ENCODE measurements at regions not wholly inside any gene's neighbourhood (a gene's known extent, or its start where the extent isn't known, plus 50 kb on each side); places are given as distances from the start of the nearest gene placed in this dataset.
A peak's percentile ranks its signal among the peaks of the same experiment; 100 is the strongest.
"Not testable (repeated sequence)": the region's sequence is repeated elsewhere in the genome, so short reads cannot be mapped to it uniquely, and the experiment has no call there.

GRCh38 chrX:52261125-52261462, 76.4 kb downstream of the MAGED4 start:
- TF ChIP-seq CTCF (IDR thresholded peaks at IDR 0.05; ENCODE audit: low read depth, low read length, missing control alignments), result no peak
- peak; percentile 1 for DNase-seq (ENCODE audit: extremely low read depth, low read depth)
- peak overlapping the region; percentile 53 for H3K4me3 ChIP-seq (replicated peaks; ENCODE audit: low read depth, low read length)

- peak overlapping the region; percentile 53 for H3K4me3 ChIP-seq (replicated peaks; ENCODE audit: low read depth, low read length)
- peak; percentile 65 for TF ChIP-seq CTCF (IDR thresholded peaks at IDR 0.05; ENCODE audit: low read depth, low read length, missing control alignments)
- DNase-seq (ENCODE audit: extremely low read depth, low read depth), result peak; percentile 36
Observed at GRCh38 chrX:52261463-52262194, 76.9 kb downstream of the MAGED4 start.

GRCh38 chrX:52262195-52262546, 77.5 kb downstream of the MAGED4 start:
- H3K4me3 ChIP-seq (replicated peaks; ENCODE audit: low read depth, low read length), result peak overlapping the region; percentile 53
- TF ChIP-seq CTCF (IDR thresholded peaks at IDR 0.05; ENCODE audit: low read depth, low read length, missing control alignments), result no peak
- no peak for DNase-seq (ENCODE audit: extremely low read depth, low read depth)

GRCh38 chrX:52263417-52263816, 78.7 kb downstream of the MAGED4 start:
- DNase-seq (ENCODE audit: extremely low read depth, low read depth), result no peak
- TF ChIP-seq CTCF (IDR thresholded peaks at IDR 0.05; ENCODE audit: low read depth, low read length, missing control alignments), result no peak
- H3K4me3 ChIP-seq (replicated peaks; ENCODE audit: low read depth, low read length), result no peak overlapping the region

- TF ChIP-seq CTCF (IDR thresholded peaks at IDR 0.05; ENCODE audit: low read depth, low read length, missing control alignments), result no peak
- no peak for DNase-seq (ENCODE audit: extremely low read depth, low read depth)
- no peak overlapping the region for H3K4me3 ChIP-seq (replicated peaks; ENCODE audit: low read depth, low read length)
Observed at GRCh38 chrX:52265713-52266112, 81.0 kb downstream of the MAGED4 start.

GRCh38 chrX:52268502-52268901, 83.8 kb downstream of the MAGED4 start:
- H3K4me3 ChIP-seq (replicated peaks; ENCODE audit: low read depth, low read length); DNase-seq (ENCODE audit: extremely low read depth, low read depth): not testable (repeated sequence)

- no peak for TF ChIP-seq CTCF (IDR thresholded peaks at IDR 0.05; ENCODE audit: low read depth, low read length, missing control alignments)
- DNase-seq (ENCODE audit: extremely low read depth, low read depth), result no peak
- H3K4me3 ChIP-seq (replicated peaks; ENCODE audit: low read depth, low read length), result no peak overlapping the region
Observed at GRCh38 chrX:52270453-52271116, 85.9 kb downstream of the MAGED4 start.

Data from HFF-Myc (cell line).